ENCODE measurements at regions not wholly inside any gene's neighbourhood (a gene's known extent, or its start where the extent isn't known, plus 50 kb on each side); places are given as distances from the start of the nearest gene placed in this dataset.
"Not testable (repeated sequence)": the region's sequence is repeated elsewhere in the genome, so short reads cannot be mapped to it uniquely, and the experiment has no call there.

GRCh38 chr12:112597986-112598385 is 179.2 kb downstream of the PTPN11 start:
- Mint-ChIP-seq H3K27ac (no peak overlapping the region), H3K9me3 (no peaks in the 10 kb centered on the region), H3K4me3 (no peak overlapping the region), H3K4me1 (no peaks in the 10 kb centered on the region), H3K36me3 (no peaks in the 10 kb centered on the region), H3K27me3 (peaks cover 14% of the 10 kb centered on the region)
- DNase-seq = no peak
- CTCF ChIA-PET = no interaction called here

GRCh38 chr12:112598626-112599025 is 179.9 kb downstream of the PTPN11 start:
- Mint-ChIP-seq H3K4me1 (no peaks in the 10 kb centered on the region), H3K36me3 (no peaks in the 10 kb centered on the region), H3K27me3 (peaks cover 15% of the 10 kb centered on the region), H3K27ac (no peak overlapping the region), H3K4me3 (no peak overlapping the region), H3K9me3 (no peaks in the 10 kb centered on the region)
- CTCF ChIA-PET = no interaction called here
- DNase-seq = no peak

- CTCF ChIA-PET = no interaction called here
- H3K27me3 Mint-ChIP-seq = peaks cover 18% of the 10 kb centered on the region
- DNase-seq = no peak
Observed at GRCh38 chr12:112599871-112600270, 181.1 kb downstream of the PTPN11 start.

DNA sequence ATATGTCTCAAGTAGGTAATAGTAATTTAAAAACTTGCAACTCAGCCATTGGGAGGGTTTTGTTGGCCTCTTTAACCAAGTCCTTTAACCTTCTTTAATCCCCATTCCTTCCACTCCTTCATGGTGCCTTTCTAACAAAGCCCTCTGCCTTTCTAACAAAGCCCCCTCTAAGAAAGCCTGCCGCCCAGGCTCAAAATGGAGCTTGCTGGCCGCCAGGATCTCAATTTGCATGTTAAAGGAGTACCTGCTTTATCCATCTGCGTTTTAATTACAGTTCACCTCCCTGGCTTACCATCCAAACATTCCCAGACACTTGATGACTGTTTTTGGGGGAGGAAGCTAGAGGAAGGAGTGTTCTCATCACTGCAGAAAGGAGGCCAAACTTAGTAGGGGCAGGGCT is 183.4 kb downstream of the PTPN11 start:
- H3K27me3 Mint-ChIP-seq = peaks cover 14% of the 10 kb centered on the region
- no peaks in the 10 kb centered on the region for H3K9me3 Mint-ChIP-seq
- CTCF ChIA-PET = no interaction called here
- H3K4me1 Mint-ChIP-seq = no peaks in the 10 kb centered on the region
- no peaks in the 10 kb centered on the region for H3K36me3 Mint-ChIP-seq
- DNase-seq = no peak
- H3K27ac Mint-ChIP-seq = no peak overlapping the region
- H3K4me3 Mint-ChIP-seq = no peak overlapping the region

More at GRCh38 chr12:112599871-112600270, 181.1 kb downstream of the PTPN11 start:
- Mint-ChIP-seq H3K4me1 (no peaks in the 10 kb centered on the region), H3K4me3 (no peak overlapping the region), H3K9me3 (no peaks in the 10 kb centered on the region), H3K27ac (no peak overlapping the region), H3K36me3 (no peaks in the 10 kb centered on the region)

DNA sequence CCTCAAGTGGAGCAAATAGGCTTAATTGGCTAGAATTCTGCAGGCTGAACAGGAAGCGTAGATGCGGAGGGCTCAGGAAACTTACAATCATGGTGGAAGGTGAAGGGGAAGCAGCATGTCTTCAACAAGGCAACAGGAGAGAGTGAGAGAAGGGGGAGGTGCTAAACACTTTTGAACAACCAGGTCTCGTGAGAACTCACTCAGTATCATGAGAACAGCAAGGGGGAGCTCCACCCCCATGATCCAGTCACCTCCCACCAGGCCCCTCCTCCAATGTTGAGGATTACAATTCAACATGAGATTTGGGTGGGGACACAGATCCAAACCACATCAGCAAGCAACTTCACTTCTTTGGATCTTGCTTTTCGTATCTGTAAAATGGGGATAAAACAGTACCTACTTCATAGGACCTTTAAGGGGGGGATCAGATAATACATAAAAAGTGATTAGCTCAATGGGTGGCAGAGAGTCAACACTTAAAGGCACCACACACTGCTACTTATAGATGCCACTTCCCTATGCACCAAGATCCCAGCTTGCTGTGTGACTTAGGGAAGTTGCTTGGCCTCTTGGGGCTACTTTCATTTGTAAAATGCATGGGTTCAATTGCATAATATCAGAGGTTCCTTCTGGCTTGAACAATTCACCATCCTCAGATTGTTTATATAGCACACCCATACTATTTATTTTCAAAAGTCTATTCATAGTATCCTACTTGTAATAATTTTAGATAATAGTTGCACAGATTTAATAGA is 184.8 kb upstream of the RPH3A start:
- Mint-ChIP-seq H3K27ac (no peak overlapping the region), H3K9me3 (no peaks in the 10 kb centered on the region), H3K4me1 (no peaks in the 10 kb centered on the region), H3K36me3 (no peaks in the 10 kb centered on the region), H3K27me3 (peaks cover 14% of the 10 kb centered on the region), H3K4me3 (no peak overlapping the region)
- CTCF ChIA-PET = no interaction called here
- DNase-seq = no peak

GRCh38 chr12:112607427-112607826 is 184.1 kb upstream of the RPH3A start:
- H3K4me3 Mint-ChIP-seq = no peak overlapping the region
- H3K4me1 Mint-ChIP-seq = no peaks in the 10 kb centered on the region
- CTCF ChIA-PET = no interaction called here
- no peak for DNase-seq
- no peaks in the 10 kb centered on the region for H3K9me3 Mint-ChIP-seq
- no peak overlapping the region for H3K27ac Mint-ChIP-seq
- H3K27me3 Mint-ChIP-seq = peaks cover 8% of the 10 kb centered on the region
- H3K36me3 Mint-ChIP-seq = no peaks in the 10 kb centered on the region

DNA sequence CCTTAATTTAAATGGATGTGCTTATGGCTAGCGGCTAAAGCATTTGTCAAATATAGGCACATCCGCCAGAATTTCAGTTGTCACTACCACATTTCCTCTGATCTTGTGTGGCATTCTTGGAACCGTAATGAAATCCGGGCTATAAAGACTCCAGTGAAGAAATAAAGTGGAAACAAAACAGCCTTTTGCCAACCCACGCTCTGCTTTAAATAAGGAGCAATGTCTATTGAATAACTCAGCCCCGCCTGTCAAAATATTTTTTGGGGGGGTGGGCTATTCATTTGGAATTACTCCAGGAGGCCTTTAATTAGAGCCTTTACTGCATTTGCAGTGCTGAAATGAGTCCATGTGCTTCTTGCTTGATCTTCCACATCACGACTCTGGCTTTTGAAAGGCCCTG is 179.6 kb upstream of the RPH3A start:
- no peak overlapping the region for H3K4me3 Mint-ChIP-seq
- CTCF ChIA-PET = interaction anchor here (0.6 kb wide), 1 partner anchor 417 kb away, joined by 3 read pairs; no protein-coding TSS in a partner anchor
- H3K27me3 Mint-ChIP-seq = peaks cover 15% of the 10 kb centered on the region

DNA sequence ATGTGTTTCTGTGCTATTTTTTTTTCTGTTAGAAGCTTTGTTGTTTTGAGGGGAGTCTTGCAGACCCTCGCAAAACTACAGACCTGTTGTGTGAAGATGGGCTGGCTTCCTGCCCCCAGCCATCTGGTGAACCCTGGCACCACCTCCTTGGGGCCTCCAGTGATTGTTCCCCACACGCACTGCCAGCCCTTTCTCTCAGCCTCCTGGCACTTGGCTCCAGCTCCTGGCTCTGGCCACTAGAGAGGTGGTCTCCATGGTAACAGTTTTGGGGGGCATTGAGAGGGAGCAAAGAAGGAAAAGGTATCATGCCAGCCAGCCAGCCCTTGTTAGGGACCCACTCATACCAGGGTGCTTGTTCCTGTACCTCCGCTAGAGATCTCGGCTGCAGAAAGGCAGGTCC is 176.4 kb upstream of the RPH3A start:
- Mint-ChIP-seq H3K27me3 (peaks cover 20% of the 10 kb centered on the region), H3K36me3 (no peaks in the 10 kb centered on the region)
- DNase-seq = no peak

More for the DNA sequence above, 179.6 kb upstream of the RPH3A start:
- H3K4me1 Mint-ChIP-seq = no peaks in the 10 kb centered on the region
- no peaks in the 10 kb centered on the region for H3K9me3 Mint-ChIP-seq
- no peak for DNase-seq
- no peaks in the 10 kb centered on the region for H3K36me3 Mint-ChIP-seq
- no peak overlapping the region for H3K27ac Mint-ChIP-seq

GRCh38 chr12:112616469-112617152 is 174.9 kb upstream of the RPH3A start:
- Mint-ChIP-seq H3K27ac (no peak overlapping the region), H3K9me3 (no peaks in the 10 kb centered on the region), H3K4me3 (no peak overlapping the region), H3K27me3 (peaks cover 20% of the 10 kb centered on the region), H3K36me3 (no peaks in the 10 kb centered on the region), H3K4me1 (no peaks in the 10 kb centered on the region)
- DNase-seq = no peak
- CTCF ChIA-PET = interaction anchor here (0.6 kb wide), 1 partner anchor 11 kb away, joined by 3 read pairs; no protein-coding TSS in a partner anchor

More for the DNA sequence above, 176.4 kb upstream of the RPH3A start:
- Mint-ChIP-seq H3K9me3 (no peaks in the 10 kb centered on the region), H3K4me1 (no peaks in the 10 kb centered on the region), H3K27ac (no peak overlapping the region), H3K4me3 (no peak overlapping the region)
- CTCF ChIA-PET = interaction anchor here (1.3 kb wide), 1 partner anchor 20 kb away, joined by 4 read pairs; no protein-coding TSS in a partner anchor

GRCh38 chr12:112617153-112617505 is 174.4 kb upstream of the RPH3A start:
- Mint-ChIP-seq H3K27me3 (peaks cover 20% of the 10 kb centered on the region), H3K4me3 (no peak overlapping the region), H3K4me1 (no peaks in the 10 kb centered on the region), H3K36me3 (no peaks in the 10 kb centered on the region), H3K27ac (no peak overlapping the region), H3K9me3 (no peaks in the 10 kb centered on the region)
- no peak for DNase-seq
- CTCF ChIA-PET = interaction anchor here (0.6 kb wide), 1 partner anchor 12 kb away, joined by 3 read pairs; no protein-coding TSS in a partner anchor

- Mint-ChIP-seq H3K9me3 (no peaks in the 10 kb centered on the region), H3K4me1 (no peaks in the 10 kb centered on the region), H3K27ac (no peak overlapping the region), H3K27me3 (no peaks in the 10 kb centered on the region), H3K36me3 (no peaks in the 10 kb centered on the region), H3K4me3 (no peak overlapping the region)
- CTCF ChIA-PET = no interaction called here
- DNase-seq = no peak
Observed at GRCh38 chr12:112627851-112628250, 163.7 kb upstream of the RPH3A start.

GRCh38 chr12:112631974-112632373 is 159.6 kb upstream of the RPH3A start:
- H3K27ac Mint-ChIP-seq, H3K27me3 Mint-ChIP-seq, H3K36me3 Mint-ChIP-seq, H3K9me3 Mint-ChIP-seq, H3K4me1 Mint-ChIP-seq, H3K4me3 Mint-ChIP-seq, DNase-seq, CTCF ChIA-PET: not testable (repeated sequence)

GRCh38 chr12:112635036-112635435 is 156.5 kb upstream of the RPH3A start:
- Mint-ChIP-seq H3K27ac (no peak overlapping the region), H3K36me3 (no peaks in the 10 kb centered on the region), H3K27me3 (no peaks in the 10 kb centered on the region), H3K4me1 (no peaks in the 10 kb centered on the region), H3K4me3 (no peak overlapping the region), H3K9me3 (no peaks in the 10 kb centered on the region)
- CTCF ChIA-PET = no interaction called here
- DNase-seq = no peak

DNA sequence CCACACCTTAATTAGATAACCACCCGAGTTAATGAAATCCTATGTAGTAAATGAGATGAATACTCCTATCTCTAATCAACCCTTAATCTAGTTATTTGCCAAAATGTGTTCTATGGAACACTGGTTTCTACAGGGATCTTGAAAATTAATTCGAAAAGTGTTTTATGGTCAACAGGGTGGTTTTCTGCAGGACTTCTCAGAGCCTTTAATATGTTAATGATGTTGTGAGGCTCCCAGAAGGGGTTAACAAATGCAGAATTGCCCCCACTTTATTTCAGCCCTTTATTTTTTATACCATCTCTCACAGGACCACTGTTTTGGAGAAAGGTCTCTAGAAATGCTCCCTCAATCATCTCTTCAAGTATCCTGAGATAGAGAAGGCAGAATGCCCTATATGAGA is 153.1 kb upstream of the RPH3A start:
- no peak overlapping the region for H3K27ac Mint-ChIP-seq

DNA sequence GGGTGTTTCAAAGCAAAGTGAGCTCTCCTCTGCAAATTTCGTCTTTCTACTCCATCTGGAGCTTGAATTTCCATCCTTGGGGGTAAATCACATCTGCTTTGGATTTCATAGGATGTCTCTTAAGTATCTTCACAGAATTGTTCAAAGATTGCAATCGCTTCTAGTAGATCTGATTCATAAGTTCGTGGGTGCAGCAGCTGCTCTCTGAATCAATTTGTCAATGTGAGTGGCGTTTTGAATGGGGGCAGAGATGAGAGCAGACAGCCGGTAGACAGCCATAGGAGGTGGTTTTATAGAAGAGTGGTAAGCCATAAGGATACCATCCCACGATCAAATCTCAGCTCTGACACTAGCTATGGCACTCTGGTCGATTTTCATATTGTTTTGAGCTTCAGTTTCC is 146.0 kb upstream of the RPH3A start:
- CTCF ChIA-PET = no interaction called here
- H3K36me3 Mint-ChIP-seq = no peaks in the 10 kb centered on the region
- no peaks in the 10 kb centered on the region for H3K9me3 Mint-ChIP-seq
- no peak overlapping the region for H3K27ac Mint-ChIP-seq
- peaks cover 4% of the 10 kb centered on the region for H3K27me3 Mint-ChIP-seq
- DNase-seq = no peak
- H3K4me3 Mint-ChIP-seq = no peak overlapping the region
- H3K4me1 Mint-ChIP-seq = no peaks in the 10 kb centered on the region

More for the DNA sequence above, 153.1 kb upstream of the RPH3A start:
- no peak for DNase-seq
- H3K9me3 Mint-ChIP-seq = no peaks in the 10 kb centered on the region
- H3K4me1 Mint-ChIP-seq = no peaks in the 10 kb centered on the region
- H3K36me3 Mint-ChIP-seq = no peaks in the 10 kb centered on the region
- H3K4me3 Mint-ChIP-seq = no peak overlapping the region
- CTCF ChIA-PET = no interaction called here
- peaks cover 4% of the 10 kb centered on the region for H3K27me3 Mint-ChIP-seq
